GM23248 (cell line): ENCODE measurements at regions not wholly inside any gene's neighbourhood (a gene's known extent, or its start where the extent isn't known, plus 50 kb on each side); places are given as distances from the start of the nearest gene placed in this dataset.
A peak's percentile ranks its signal among the peaks of the same experiment; 100 is the strongest.
"Not testable (repeated sequence)": the region's sequence is repeated elsewhere in the genome, so short reads cannot be mapped to it uniquely, and the experiment has no call there.

ENCODE experiments used
- DNase-seq: peaks from one replicate; pipeline ENCODE4 v3.0.0-alpha.2; 2015
- H2AFZ ChIP-seq: fragments of 200-600 bp; sonication (generic); 2 replicates; pipeline ENCODE4 v1.6.1; 2016; ENCODE audit warnings: antibody characterized with exemption
- H3F3A ChIP-seq: fragments of 200-600 bp; sonication (generic); 2 replicates; pipeline ENCODE4 v1.6.1; 2016; ENCODE audit warnings: mild to moderate bottlenecking, antibody characterized with exemption, mixed run types; ENCODE audit not compliant: insufficient read depth
- H3K27ac ChIP-seq: fragments of 200-600 bp; sonication (generic); 2 replicates; pipeline ENCODE4 v1.5.1; 2016; ENCODE audit warnings: mild to moderate bottlenecking
- H3K27me3 ChIP-seq: fragments of 200-600 bp; sonication (generic); replicated peaks from 2 replicates; pipeline ENCODE4 v1.6.1; 2016; ENCODE audit warnings: mild to moderate bottlenecking; ENCODE audit not compliant: insufficient read depth
- H3K36me3 ChIP-seq: fragments of 200-600 bp; sonication (generic); 2 replicates; pipeline ENCODE4 v1.6.1; 2016; ENCODE audit warnings: low read depth, mild to moderate bottlenecking
- H3K4me1 ChIP-seq: fragments of 200-600 bp; sonication (generic); 2 replicates; pipeline ENCODE4 v1.6.1; 2016; ENCODE audit warnings: mild to moderate bottlenecking; ENCODE audit not compliant: insufficient read depth
- H3K4me2 ChIP-seq: fragments of 200-600 bp; sonication (generic); one replicate; pipeline ENCODE4 v1.6.1; 2016; ENCODE audit warnings: mild to moderate bottlenecking; ENCODE audit not compliant: unreplicated experiment
- H3K4me3 ChIP-seq: fragments of 200-600 bp; sonication (generic); 2 replicates; pipeline ENCODE4 v1.5.1; 2016; ENCODE audit warnings: mild to moderate bottlenecking
- H3K79me2 ChIP-seq: fragments of 200-600 bp; sonication (generic); 2 replicates; pipeline ENCODE4 v1.6.1; 2016; ENCODE audit warnings: mild to moderate bottlenecking; ENCODE audit not compliant: insufficient read depth
- H3K9ac ChIP-seq: fragments of 200-600 bp; sonication (generic); 2 replicates; pipeline ENCODE4 v1.6.1; 2016; ENCODE audit warnings: mild to moderate bottlenecking
- H3K9me2 ChIP-seq: fragments of 200-600 bp; sonication (generic); 2 replicates; pipeline ENCODE4 v1.6.1; 2016; ENCODE audit warnings: mixed run types, mild to moderate bottlenecking, moderate library complexity; ENCODE audit not compliant: insufficient read depth
- H3K9me3 ChIP-seq: fragments of 200-600 bp; sonication (generic); one replicate; pipeline ENCODE4 v1.6.1; 2017; ENCODE audit warnings: low read depth
- H4K20me1 ChIP-seq: fragments of 200-600 bp; sonication (generic); 2 replicates; pipeline ENCODE4 v1.6.0; 2016; ENCODE audit not compliant: insufficient read depth
- EZH2 ChIP-seq: fragments of 200-600 bp; sonication (generic); IDR thresholded peaks from 2 replicates; pipeline ENCODE4 v1.6.1; 2018; ENCODE audit warnings: antibody characterized with exemption, mild to moderate bottlenecking; ENCODE audit not compliant: insufficient read depth, poor library complexity, severe bottlenecking
- EZH2phosphoT487 ChIP-seq: fragments of 200-600 bp; sonication (generic); IDR thresholded peaks from 2 replicates; pipeline ENCODE4 v1.6.1; 2018; ENCODE audit warnings: antibody characterized with exemption, moderate library complexity, mild to moderate bottlenecking, low read depth; ENCODE audit not compliant: insufficient read depth
- WGBS, 2 experiments: methylation state at CpG; one replicate each; pipeline ENCODE4 v1.1.6; 2015 to 2017; ENCODE audit warnings: low lambda C conversion rate in 2 of 2, low coverage in 1 of 2; ENCODE audit errors: missing lambda C conversion rate in 2 of 2; 5-methylcytosine and 5-hydroxymethylcytosine counted together
- in situ Hi-C: fragments of 300-500 bp; cut with MboI; formaldehyde crosslinking; loops from 2 replicates; pipeline ENCODE4 v1.15.0; 2020

- no peak overlapping the region for H3K9ac ChIP-seq
- no peak for DNase-seq
- H3K36me3 ChIP-seq = no peaks in the 10 kb centered on the region
- no peaks in the 10 kb centered on the region for H3K79me2 ChIP-seq
- H3K4me3 ChIP-seq = no peak overlapping the region
- H3K9me2 ChIP-seq = no peaks in the 10 kb centered on the region
- in situ Hi-C loops = no loop called here
- peaks cover 18% of the 10 kb centered on the region for H3F3A ChIP-seq
- no peak overlapping the region for H3K27ac ChIP-seq
- H4K20me1 ChIP-seq = no peaks in the 10 kb centered on the region
- H3K4me2 ChIP-seq = no peak overlapping the region
- peaks cover 14% of the 10 kb centered on the region for H3K4me1 ChIP-seq
- WGBS, 2 experiments = 95 to 96% methylated on average over 1 of the region's 1 CpG
- H2AFZ ChIP-seq = no peak overlapping the region
- H3K9me3 ChIP-seq = no peaks in the 10 kb centered on the region
- TF ChIP-seq EZH2phosphoT487 = no peak
- TF ChIP-seq EZH2 = no peak
- no peaks in the 10 kb centered on the region for H3K27me3 ChIP-seq
Observed at GRCh38 chr1:117739504-117739903, 133.7 kb downstream of the TENT5C start.

- H3K9me2 ChIP-seq = no peaks in the 10 kb centered on the region
- H3K9ac ChIP-seq = no peak overlapping the region
- H3F3A ChIP-seq = peaks cover 14% of the 10 kb centered on the region
- peaks cover 6% of the 10 kb centered on the region for H3K4me1 ChIP-seq
- H3K36me3 ChIP-seq = no peaks in the 10 kb centered on the region
- DNase-seq = peak; percentile 32
- no peak for TF ChIP-seq EZH2
- no peak for TF ChIP-seq EZH2phosphoT487
- H3K4me3 ChIP-seq = no peak overlapping the region
- H3K27me3 ChIP-seq = no peaks in the 10 kb centered on the region
- H3K4me2 ChIP-seq = peak overlapping the region; percentile 59
- no peaks in the 10 kb centered on the region for H3K9me3 ChIP-seq
- in situ Hi-C loops = no loop called here
- no peak overlapping the region for H3K27ac ChIP-seq
- 17 to 21% methylated on average over 3 of the region's 3 CpGs for WGBS, 2 experiments
- H3K79me2 ChIP-seq = no peaks in the 10 kb centered on the region
- no peaks in the 10 kb centered on the region for H4K20me1 ChIP-seq
- H2AFZ ChIP-seq = peak overlapping the region; percentile 71
Observed at GRCh38 chr1:117740496-117740895, 134.6 kb downstream of the TENT5C start.

DNA sequence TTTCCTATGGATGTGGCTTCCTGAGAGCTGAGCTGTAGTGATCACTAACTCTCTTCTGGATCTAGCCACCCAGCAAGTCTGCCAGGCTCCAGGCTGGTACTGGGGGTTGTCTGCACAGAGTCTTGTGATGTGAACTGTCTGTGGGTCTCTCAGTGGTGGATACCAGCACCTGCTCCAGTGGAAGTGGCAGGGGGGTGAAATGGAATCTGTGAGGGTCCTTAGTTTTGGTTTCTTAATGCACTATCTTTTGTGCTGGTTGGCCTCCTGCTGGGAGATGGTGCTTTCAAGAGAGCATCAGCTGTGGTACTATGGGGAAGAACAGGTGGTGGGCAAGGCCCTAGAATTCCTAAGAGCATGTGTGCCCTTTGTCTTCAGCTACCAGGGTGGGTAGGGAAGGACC is 140.7 kb downstream of the TENT5C start:
- H3K27me3 ChIP-seq, in situ Hi-C loops, H4K20me1 ChIP-seq: not testable (repeated sequence)

GRCh38 chr1:117747605-117748004 is 141.8 kb downstream of the TENT5C start:
- Histone ChIP-seq H3F3A (no peaks in the 10 kb centered on the region; the same call in 1 of the 2 replicates), H3K4me2 (no peak overlapping the region), H3K27ac (no peak overlapping the region), H3K9me3 (no peaks in the 10 kb centered on the region), H3K27me3 (no peaks in the 10 kb centered on the region), H3K79me2 (no peaks in the 10 kb centered on the region), H2AFZ (no peak overlapping the region), H3K9me2 (no peaks in the 10 kb centered on the region), H3K36me3 (no peaks in the 10 kb centered on the region), H3K4me1 (peaks cover 6% of the 10 kb centered on the region; the same call in 1 of the 2 replicates), H3K9ac (no peak overlapping the region), H4K20me1 (no peaks in the 10 kb centered on the region), H3K4me3 (no peak overlapping the region)
- TF ChIP-seq EZH2phosphoT487 (no peak), EZH2 (no peak)
- WGBS, 2 experiments = 50 to 55% methylated on average over 2 of the region's 2 CpGs
- no peak for DNase-seq
- in situ Hi-C loops = no loop called here

More for the DNA sequence above, 140.7 kb downstream of the TENT5C start:
- not testable (repeated sequence) for H3K36me3 ChIP-seq, H3F3A ChIP-seq, H3K4me2 ChIP-seq, H3K9me2 ChIP-seq, H3K9me3 ChIP-seq, DNase-seq, H3K9ac ChIP-seq, H2AFZ ChIP-seq, H3K27ac ChIP-seq, H3K4me1 ChIP-seq, H3K4me3 ChIP-seq, H3K79me2 ChIP-seq

DNA sequence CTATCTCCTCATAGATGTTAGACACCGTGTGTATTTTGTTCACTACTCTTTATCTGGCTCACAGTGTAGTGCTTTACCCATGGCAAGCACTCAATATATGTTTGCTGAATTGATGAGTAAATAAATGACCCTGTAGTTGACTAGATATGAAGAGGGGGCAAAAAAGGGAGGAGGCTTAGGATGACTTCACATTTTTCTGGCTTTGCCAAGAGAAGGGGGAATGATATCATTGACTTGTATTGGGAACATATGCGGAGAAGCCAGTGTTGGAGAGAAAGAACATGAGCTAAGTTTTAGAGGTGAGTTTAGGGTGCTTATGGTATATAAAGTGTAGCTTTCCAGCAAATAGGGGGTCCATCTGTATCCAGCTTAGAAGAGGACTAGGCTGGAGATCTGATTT is 145.5 kb downstream of the TENT5C start:
- in situ Hi-C loops = no loop called here
- WGBS, 2 experiments = 58 to 75% methylated on average over 2 of the region's 2 CpGs
- no peaks in the 10 kb centered on the region for H3K79me2 ChIP-seq
- TF ChIP-seq EZH2 = no peak
- TF ChIP-seq EZH2phosphoT487 = no peak
- no peaks in the 10 kb centered on the region for H3K9me2 ChIP-seq
- no peak overlapping the region for H3K4me3 ChIP-seq
- H3K36me3 ChIP-seq = no peaks in the 10 kb centered on the region
- no peaks in the 10 kb centered on the region; the same call in 1 of the 2 replicates for H3F3A ChIP-seq
- H3K9ac ChIP-seq = no peak overlapping the region
- no peaks in the 10 kb centered on the region for H3K27me3 ChIP-seq
- H4K20me1 ChIP-seq = no peaks in the 10 kb centered on the region
- peaks cover 18% of the 10 kb centered on the region for H3K4me1 ChIP-seq
- H2AFZ ChIP-seq = no peak overlapping the region
- H3K9me3 ChIP-seq = no peaks in the 10 kb centered on the region
- no peak overlapping the region for H3K27ac ChIP-seq
- H3K4me2 ChIP-seq = no peak overlapping the region
- DNase-seq = no peak
